ENCODE measurements at regions not wholly inside any gene's neighbourhood (a gene's known extent, or its start where the extent isn't known, plus 50 kb on each side); places are given as distances from the start of the nearest gene placed in this dataset.

- DNase-seq (ENCODE audit: low spot score) = no peak
Measured at GRCh38 chr13:33953203-33953602, 135.3 kb downstream of the RFC3 start.

DNA sequence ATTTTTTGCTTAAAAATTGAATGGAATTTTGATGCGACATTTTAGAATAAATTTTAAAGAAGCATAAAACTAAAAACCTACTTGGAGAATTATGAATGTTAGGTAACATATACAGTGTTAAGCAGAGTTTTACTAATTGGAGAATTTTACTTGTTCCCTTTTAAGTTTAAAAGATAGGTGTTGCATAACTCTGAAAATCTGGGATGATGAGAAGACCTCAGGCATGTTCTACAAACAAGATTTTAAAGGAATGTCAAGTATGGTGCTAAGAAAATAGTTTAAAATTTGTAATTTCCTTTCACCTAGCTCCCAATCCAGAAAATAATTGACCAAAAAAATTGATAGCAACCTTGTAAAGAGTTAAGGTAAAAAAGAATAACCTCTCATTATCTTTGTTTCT is 135.8 kb downstream of the RFC3 start:
- DNase-seq (ENCODE audit: low spot score) = no peak

- DNase-seq (ENCODE audit: low spot score) = no peak
Measured at GRCh38 chr13:33956346-33956745, 138.4 kb downstream of the RFC3 start.

DNA sequence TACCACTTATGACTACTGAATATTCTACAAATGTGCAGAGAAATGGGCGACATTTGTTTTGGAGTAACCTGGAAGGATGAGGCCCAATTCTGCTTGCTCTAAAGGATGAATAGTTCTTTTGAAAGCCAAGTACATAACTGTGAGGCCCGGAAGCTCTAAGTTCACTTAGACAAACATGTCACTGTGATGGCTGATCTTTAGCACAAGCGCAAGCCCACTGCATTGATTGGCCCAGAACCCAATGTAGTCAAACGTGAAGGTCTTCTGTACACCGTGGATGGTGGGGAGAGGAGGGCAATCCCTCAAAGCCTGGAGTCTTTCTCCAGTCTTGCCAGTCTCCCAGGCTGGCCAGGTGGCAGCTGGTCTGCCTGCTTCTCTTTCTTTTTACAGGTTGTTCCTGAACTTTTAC is 139.6 kb downstream of the RFC3 start:
- no peak for DNase-seq (ENCODE audit: low spot score)

DNA sequence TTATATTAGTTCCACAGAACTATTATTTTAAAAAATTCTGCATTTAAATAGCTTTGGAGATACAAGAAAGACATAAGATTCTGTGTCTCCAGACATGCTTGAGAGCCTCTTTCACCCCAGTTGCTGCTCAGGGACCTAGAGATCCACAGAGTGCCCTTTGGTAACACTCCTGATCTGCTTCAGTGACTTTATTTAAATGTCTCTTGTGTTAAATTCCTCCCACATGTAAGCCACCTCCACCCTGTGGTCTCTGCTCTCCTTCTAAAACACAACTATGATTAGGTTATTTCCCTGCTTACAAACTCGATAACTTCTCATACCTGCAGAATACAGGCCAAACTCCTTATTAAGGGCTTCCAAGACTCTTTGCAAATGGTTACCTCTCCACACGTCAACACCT is 141.0 kb downstream of the RFC3 start:
- DNase-seq (ENCODE audit: low spot score) = no peak

GRCh38 chr13:33963134-33963533 is 145.2 kb downstream of the RFC3 start:
- no peak for DNase-seq (ENCODE audit: low spot score)

DNA sequence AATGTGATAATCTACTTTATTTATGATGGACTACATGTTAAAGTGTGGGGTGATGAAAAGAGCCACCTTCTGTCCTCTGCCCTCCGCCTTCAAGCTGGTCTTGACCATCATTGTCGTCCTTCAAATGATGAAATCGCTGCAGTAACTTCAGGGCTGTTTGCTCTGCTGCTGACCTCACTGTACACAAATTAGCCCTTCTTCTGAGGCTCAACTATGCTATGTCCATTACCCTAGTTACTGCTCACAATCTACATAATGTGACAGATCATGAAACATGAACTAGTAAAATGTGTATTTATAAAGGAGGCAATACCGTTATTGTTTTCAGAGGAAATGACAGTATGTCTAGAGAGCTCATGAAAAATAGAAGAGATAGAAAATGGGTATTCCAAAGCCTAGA is 145.9 kb downstream of the RFC3 start:
- no peak for DNase-seq (ENCODE audit: low spot score)

DNA sequence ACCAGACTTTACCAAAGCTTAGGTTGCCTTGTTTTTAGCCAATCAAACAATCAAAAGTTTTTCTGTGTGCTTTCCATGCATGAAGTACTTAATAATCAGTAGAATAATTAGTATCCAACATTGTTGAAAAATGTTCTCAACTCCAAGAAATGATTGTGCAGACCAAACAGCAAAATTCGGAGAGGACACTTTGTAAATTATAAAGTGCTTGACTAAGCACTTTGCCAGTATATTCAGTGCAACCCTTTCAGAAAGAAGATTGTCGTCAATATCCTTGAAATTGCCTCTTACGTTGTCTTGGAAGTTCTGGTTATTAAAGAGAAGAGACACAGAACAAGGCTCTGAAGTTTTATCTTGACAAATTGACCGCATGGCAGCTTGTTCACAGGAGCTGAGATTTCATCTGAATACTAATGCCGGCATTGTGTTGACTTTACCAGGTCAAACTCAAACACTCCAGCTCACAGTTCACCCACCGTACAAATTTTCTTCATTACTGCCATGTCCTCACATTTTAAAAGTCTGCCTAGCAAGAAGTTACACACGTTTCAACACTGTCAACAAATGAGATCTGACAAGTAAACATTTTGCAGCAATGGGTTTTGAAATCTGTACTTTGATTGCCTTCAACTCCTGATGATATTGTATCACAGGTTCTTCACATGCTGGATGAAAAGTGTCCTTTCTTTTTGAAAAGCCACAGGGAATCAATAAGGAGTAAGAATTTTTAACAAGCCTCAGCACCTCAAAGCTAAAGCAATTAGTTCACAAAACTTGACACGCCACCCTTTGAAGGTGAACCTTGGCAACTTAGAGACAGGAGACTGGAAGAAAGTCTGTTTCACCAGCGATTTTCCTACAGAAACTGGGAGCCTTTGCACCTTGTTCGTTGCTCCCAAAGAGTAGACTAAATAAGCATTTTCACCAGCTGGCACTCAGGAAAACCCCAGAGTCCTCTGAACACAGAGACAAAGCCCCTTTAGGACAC is 150.9 kb downstream of the RFC3 start:
- no peak for DNase-seq (ENCODE audit: low spot score)

DNA sequence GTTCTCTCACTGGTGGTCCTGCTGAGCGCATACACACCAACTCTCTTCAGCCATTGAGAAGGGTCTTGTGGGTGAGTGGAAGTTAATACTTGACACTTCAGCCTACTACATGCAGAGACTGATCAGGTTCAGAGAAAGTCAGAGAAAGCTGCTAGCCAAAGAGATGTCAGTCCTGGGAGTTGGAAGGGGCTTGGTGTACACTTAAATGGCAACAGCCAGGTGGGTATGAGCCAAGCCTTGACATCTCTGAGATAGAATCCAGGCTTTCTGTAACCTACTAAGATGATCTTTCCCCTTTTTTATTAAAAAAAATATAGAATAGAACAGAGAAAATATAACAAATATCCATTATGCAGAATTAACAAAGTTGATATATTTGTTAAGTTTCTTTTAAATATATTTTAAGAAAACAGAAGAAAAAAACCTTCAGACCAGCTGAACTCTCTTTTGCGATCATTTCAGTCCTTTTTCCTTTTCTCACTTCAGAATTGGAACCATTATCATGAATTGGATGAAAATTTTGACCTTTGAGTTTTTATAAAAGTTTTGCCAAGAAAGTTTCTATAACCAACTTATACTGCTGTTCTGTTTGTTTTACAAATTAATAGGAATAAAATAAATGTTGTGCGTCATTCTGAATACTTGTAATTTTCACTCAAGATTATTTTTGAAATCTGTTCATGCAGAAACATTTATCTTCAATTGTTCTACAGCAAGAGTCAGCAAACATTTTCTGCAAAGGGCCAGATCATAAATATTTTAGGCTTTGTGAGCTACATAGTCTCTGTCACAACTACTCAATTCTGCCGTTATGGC is 153.0 kb downstream of the RFC3 start:
- no peak for DNase-seq (ENCODE audit: low spot score)

- no peak for DNase-seq (ENCODE audit: low spot score)
Measured at GRCh38 chr13:33971562-33971819, 153.5 kb downstream of the RFC3 start.

- no peak for DNase-seq (ENCODE audit: low spot score)
Measured at GRCh38 chr13:33973194-33973593, 155.2 kb downstream of the RFC3 start.

GRCh38 chr13:33976965-33977364 is 159.0 kb downstream of the RFC3 start:
- DNase-seq (ENCODE audit: low spot score) = no peak

- no peak for DNase-seq (ENCODE audit: low spot score)
Measured at GRCh38 chr13:33978653-33979052, 160.7 kb downstream of the RFC3 start.

DNA sequence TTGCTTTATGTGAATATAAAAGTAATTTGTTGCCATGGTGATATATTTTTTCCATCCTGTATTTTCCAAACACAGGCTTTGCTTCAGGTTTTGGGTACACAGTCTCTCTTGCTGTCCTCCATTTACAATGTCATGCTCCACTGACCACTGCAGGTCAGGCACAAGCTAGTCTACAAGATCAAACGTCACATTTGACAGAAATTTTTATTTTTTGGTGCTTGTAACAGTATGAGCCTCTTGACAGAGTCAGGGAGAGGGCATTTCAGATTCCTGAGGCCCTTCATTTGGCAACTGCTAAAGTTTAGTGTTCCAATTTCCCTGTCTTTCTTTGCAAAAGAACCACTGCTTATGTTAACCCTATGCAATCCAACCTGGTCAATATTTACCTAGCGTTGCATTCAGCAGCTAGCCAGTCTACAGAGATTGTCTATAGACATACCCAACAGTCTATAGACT is 175.0 kb downstream of the RFC3 start:
- no peak for DNase-seq (ENCODE audit: low spot score)

GRCh38 chr13:33994198-33994597 is 176.2 kb downstream of the RFC3 start:
- DNase-seq (ENCODE audit: low spot score) = no peak

DNA sequence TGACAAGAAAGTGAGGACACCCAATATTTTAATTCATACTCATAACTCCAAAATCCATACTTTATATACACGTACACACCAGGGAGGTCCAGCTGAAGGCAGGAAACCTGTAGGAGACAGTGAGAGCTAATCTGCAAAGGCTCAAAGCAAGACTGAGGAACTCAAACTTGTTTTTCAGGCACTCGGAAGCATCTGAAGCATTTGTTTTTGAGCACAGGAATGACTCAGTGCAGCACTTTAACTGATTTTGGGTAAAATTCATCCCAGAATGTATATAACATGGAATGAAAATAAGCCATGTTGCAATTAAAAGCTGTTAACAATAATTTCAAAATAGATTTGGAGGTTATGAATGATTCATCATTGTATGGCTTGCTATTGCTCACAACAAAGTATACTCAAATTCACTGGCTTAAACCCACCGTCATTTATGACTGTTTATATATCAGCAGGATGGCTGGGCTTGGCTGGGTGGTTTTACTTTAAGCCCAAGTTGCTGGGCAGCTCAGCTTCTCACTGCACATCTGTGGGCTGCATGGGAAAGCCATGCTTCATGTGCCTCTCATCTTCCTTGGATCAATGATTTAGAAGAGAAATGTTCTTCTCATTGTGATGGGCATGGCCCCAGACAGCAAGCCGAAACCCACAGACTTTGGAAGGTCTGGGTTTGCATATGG is 177.0 kb downstream of the RFC3 start:
- DNase-seq (ENCODE audit: low spot score) = no peak

- no peak for DNase-seq (ENCODE audit: low spot score)
Measured at GRCh38 chr13:33996636-33997035, 178.7 kb downstream of the RFC3 start.

- DNase-seq (ENCODE audit: low spot score) = no peak
Measured at GRCh38 chr13:33997574-33997973, 179.6 kb downstream of the RFC3 start.

DNA sequence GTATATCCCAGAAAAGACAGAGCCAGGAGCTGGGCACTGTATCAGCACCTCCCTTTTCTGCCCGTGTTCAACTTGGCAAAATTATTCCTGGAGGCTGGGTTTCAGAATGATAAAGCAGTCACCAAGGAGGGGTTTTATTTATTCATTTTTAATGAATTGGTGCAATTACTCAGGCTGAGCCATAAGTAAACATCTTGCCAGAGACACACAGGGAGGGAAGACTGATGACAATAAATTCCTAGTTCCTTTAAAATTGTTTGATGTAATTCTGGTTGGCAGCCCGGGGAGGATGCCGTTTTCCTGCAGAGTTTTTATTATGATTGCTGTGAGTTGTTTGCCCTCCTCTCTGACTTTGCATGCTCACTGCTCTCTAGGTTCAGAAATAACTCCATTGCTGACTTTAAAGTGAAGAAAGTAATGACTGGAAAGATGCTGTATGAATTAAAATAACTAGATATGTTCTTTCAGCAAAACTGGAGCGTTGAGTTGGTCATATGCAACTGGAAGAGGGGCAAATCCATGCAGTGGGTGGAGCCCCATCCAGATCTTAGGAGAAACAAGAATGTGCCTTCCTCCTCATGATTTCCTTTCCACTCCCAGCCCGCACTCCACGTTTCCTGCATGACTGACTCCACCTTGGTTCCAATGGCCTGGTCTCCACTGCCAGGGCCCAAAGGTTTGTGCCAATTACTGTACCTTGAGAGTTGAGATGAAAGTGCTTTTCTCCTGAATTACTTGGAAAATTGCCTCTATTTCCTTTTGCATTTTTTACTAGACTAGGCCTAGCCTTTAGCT is 182.1 kb downstream of the RFC3 start:
- DNase-seq (ENCODE audit: low spot score) = no peak

- DNase-seq (ENCODE audit: low spot score) = no peak
Measured at GRCh38 chr13:34000955-34001354, 183.0 kb downstream of the RFC3 start.

DNA sequence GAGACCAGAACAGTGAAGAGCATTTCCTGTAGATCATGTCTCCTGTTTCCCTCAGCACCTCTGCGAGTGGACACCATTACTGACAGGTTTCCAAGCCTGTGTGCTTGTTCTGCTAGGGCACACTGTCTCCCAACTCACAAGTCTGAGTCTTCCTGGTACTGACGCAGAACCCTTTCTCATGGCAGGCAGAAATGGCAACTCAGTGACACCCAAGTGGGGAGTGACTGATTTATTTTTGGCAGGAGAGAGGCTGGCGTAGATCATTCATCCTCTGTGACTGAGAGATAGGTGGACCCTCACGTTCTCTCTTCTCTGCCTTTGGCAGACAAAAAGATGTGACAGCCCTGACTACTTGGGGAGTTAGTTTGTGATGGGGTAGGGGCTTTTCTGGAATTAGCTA is 183.4 kb downstream of the RFC3 start:
- DNase-seq (ENCODE audit: low spot score) = no peak

- DNase-seq (ENCODE audit: low spot score) = no peak
Measured at GRCh38 chr13:34002141-34002540, 184.2 kb downstream of the RFC3 start.

All from iPS-NIHi11 (cell line).